IMR-90 (cell line): ENCODE measurements at regions not wholly inside any gene's neighbourhood (a gene's known extent, or its start where the extent isn't known, plus 50 kb on each side); places are given as distances from the start of the nearest gene placed in this dataset.

Source experiments
- ATAC-seq: fragments of 200-7000 bp; cut with Tn5 transposase; 2 replicates; pipeline ENCODE4 v1.9.1; 2020; ENCODE audit warnings: low read depth, mild to moderate bottlenecking, moderate library complexity
- BruUV-seq: library from RNA; stranded (reverse); fragments of 400-500 nt; replicated peaks from 2 replicates; lab custom pipeline; 2021; lab: Mats Ljungman, UMichigan
- CTCF ChIA-PET: fragments of 300-600 bp; formaldehyde crosslinking; extraction: SDS; loops from one replicate; lab custom pipeline; 2021; ENCODE audit warnings: antibody characterized with exemption; lab: Yijun Ruan, JAX
- POLR2A ChIA-PET: fragments of 300-600 bp; sonication (Branson Sonifier 250); formaldehyde crosslinking; loops from one replicate; lab custom pipeline; 2022; ENCODE audit warnings: antibody characterized with exemption; ENCODE audit not compliant: unreplicated experiment; lab: Charles Lee
- DNase-seq: peaks from one replicate; pipeline ENCODE4 v3.0.0; 2013
- H2AFZ ChIP-seq: replicated peaks from 2 replicates; pipeline ENCODE3; 2013; ENCODE audit warnings: low read length, mild to moderate bottlenecking; ENCODE audit not compliant: poor library complexity
- H2AK5ac ChIP-seq: 2 replicates; pipeline ENCODE4 v1.6.1; 2013; ENCODE audit warnings: low read depth, low read length, inconsistent platforms
- H2AK9ac ChIP-seq: replicated peaks from 2 replicates; pipeline ENCODE3; 2013; ENCODE audit warnings: mild to moderate bottlenecking, low read depth, low read length, moderate library complexity; ENCODE audit not compliant: poor library complexity
- H2BK120ac ChIP-seq: 2 replicates; pipeline ENCODE4 v1.6.1; 2013; ENCODE audit warnings: low read depth, low read length, inconsistent platforms
- H2BK15ac ChIP-seq: 3 replicates; pipeline ENCODE4 v1.6.1; 2013; ENCODE audit warnings: low read depth, low read length, inconsistent platforms
- H2BK20ac ChIP-seq: 2 replicates; pipeline ENCODE4 v1.6.1; 2013; ENCODE audit warnings: low read depth, mild to moderate bottlenecking, inconsistent platforms, low read length, moderate library complexity
- H2BK5ac ChIP-seq: 2 replicates; pipeline ENCODE4 v1.6.1; 2013; ENCODE audit warnings: mild to moderate bottlenecking, low read depth, low read length, inconsistent platforms; ENCODE audit not compliant: poor library complexity, severe bottlenecking
- H3K14ac ChIP-seq: replicated peaks from 2 replicates; pipeline ENCODE4 v1.6.1; 2013; ENCODE audit warnings: low read depth, low read length, inconsistent platforms
- H3K18ac ChIP-seq: 2 replicates; pipeline ENCODE4 v1.6.1; 2013; ENCODE audit warnings: low read depth, low read length, control low read depth
- H3K23ac ChIP-seq: 2 replicates; pipeline ENCODE4 v1.6.1; 2013; ENCODE audit warnings: low read depth, low read length, inconsistent platforms
- H3K27ac ChIP-seq: 2 replicates; pipeline ENCODE4 v1.5.1; 2013; ENCODE audit warnings: mild to moderate bottlenecking, control low read depth, low read length; ENCODE audit not compliant: insufficient read depth
- H3K27me3 ChIP-seq: 2 replicates; pipeline ENCODE4 v1.6.1; 2013; ENCODE audit warnings: low read length; ENCODE audit not compliant: control insufficient read depth, insufficient read depth
- H3K36me3 ChIP-seq: 2 replicates; pipeline ENCODE4 v1.6.1; 2013; ENCODE audit warnings: low read length, mixed read lengths; ENCODE audit not compliant: control insufficient read depth, insufficient read depth
- H3K4ac ChIP-seq: 2 replicates; pipeline ENCODE4 v1.6.1; 2013; ENCODE audit warnings: low read depth, low read length, inconsistent platforms
- H3K4me1 ChIP-seq: 2 replicates; pipeline ENCODE4 v1.6.1; 2013; ENCODE audit warnings: low read length, mixed read lengths; ENCODE audit not compliant: control insufficient read depth, insufficient read depth
- H3K4me2 ChIP-seq: 2 replicates; pipeline ENCODE4 v1.6.1; 2013; ENCODE audit warnings: low read depth, mild to moderate bottlenecking, control low read depth, low read length, moderate library complexity
- H3K4me3 ChIP-seq: 2 replicates; pipeline ENCODE4 v1.5.1; 2013; ENCODE audit warnings: low read depth, mild to moderate bottlenecking, control low read depth, low read length, moderate library complexity; ENCODE audit not compliant: insufficient read depth
- H3K56ac ChIP-seq: 2 replicates; pipeline ENCODE4 v1.6.1; 2013; ENCODE audit warnings: low read length, inconsistent platforms; ENCODE audit not compliant: insufficient read depth; ENCODE audit errors: extremely low read depth
- H3K79me1 ChIP-seq, 2 experiments: 2 replicates each; pipeline ENCODE4 v1.6.1; 2013; ENCODE audit warnings: low read length in 2 of 2, inconsistent platforms in 1 of 2, low read depth in 1 of 2
- H3K9ac ChIP-seq: 2 replicates; pipeline ENCODE4 v1.6.1; 2013; ENCODE audit warnings: low read depth, low read length, control low read depth
- H3K9me1 ChIP-seq: 2 replicates; pipeline ENCODE4 v1.6.1; 2013; ENCODE audit warnings: low read length, inconsistent platforms; ENCODE audit not compliant: insufficient read depth
- H3K9me3 ChIP-seq: 2 replicates; pipeline ENCODE4 v1.6.1; 2013; ENCODE audit warnings: low read length; ENCODE audit not compliant: control insufficient read depth, insufficient read depth
- H4K20me1 ChIP-seq: 2 replicates; pipeline ENCODE4 v1.6.1; 2013; ENCODE audit warnings: low read length, inconsistent platforms; ENCODE audit not compliant: insufficient read depth
- H4K5ac ChIP-seq: 2 replicates; pipeline ENCODE4 v1.6.1; 2013; ENCODE audit warnings: mild to moderate bottlenecking, low read depth, low read length, control low read depth
- H4K8ac ChIP-seq, 2 experiments: 2 replicates each; pipeline ENCODE4 v1.6.1; 2013; ENCODE audit warnings: low read depth in 2 of 2, low read length in 2 of 2, control low read depth in 1 of 2, inconsistent platforms in 1 of 2
- H4K91ac ChIP-seq: 2 replicates; pipeline ENCODE4 v1.6.1; 2013; ENCODE audit warnings: low read depth, low read length, inconsistent platforms; ENCODE audit not compliant: insufficient read depth
- BHLHE40 ChIP-seq: fragments of 150-350 bp; IDR thresholded peaks from 2 replicates; pipeline ENCODE4 v1.6.1; 2016; ENCODE audit warnings: mild to moderate bottlenecking, low read depth, low read length
- CEBPB ChIP-seq: IDR thresholded peaks from 2 replicates; pipeline ENCODE4 v1.6.1; 2012; ENCODE audit warnings: low read depth, low read length, improper control_type of control experiment
- CHD1 ChIP-seq: IDR thresholded peaks from 2 replicates; pipeline ENCODE4 v1.6.1; 2012; ENCODE audit warnings: low read depth, low read length, improper control_type of control experiment
- FOS ChIP-seq: fragments of 150-350 bp; IDR thresholded peaks from 2 replicates; pipeline ENCODE4 v1.6.1; 2016; ENCODE audit warnings: low read depth, low read length
- MAFK ChIP-seq: IDR thresholded peaks from 2 replicates; pipeline ENCODE4 v1.6.1; 2012; ENCODE audit warnings: low read depth, low read length, improper control_type of control experiment
- MAZ ChIP-seq: IDR thresholded peaks from 2 replicates; pipeline ENCODE4 v1.6.1; 2012; ENCODE audit warnings: low read depth, mild to moderate bottlenecking, low read length, improper control_type of control experiment, moderate library complexity, borderline replicate concordance
- NFE2L2 ChIP-seq: fragments of 150-350 bp; IDR thresholded peaks from 2 replicates; pipeline ENCODE4 v1.6.1; 2016; ENCODE audit warnings: low read depth, mild to moderate bottlenecking, low read length
- POLR2A ChIP-seq: IDR thresholded peaks from 2 replicates; pipeline ENCODE4 v1.6.1; 2012; ENCODE audit warnings: mild to moderate bottlenecking, low read depth, low read length
- RAD21 ChIP-seq: IDR thresholded peaks from 2 replicates; pipeline ENCODE4 v1.6.1; 2012; ENCODE audit warnings: low read length, improper control_type of control experiment
- RCOR1 ChIP-seq: IDR thresholded peaks from 2 replicates; pipeline ENCODE4 v1.6.1; 2012; ENCODE audit warnings: mild to moderate bottlenecking, low read length, improper control_type of control experiment; ENCODE audit not compliant: insufficient replicate concordance
- RFX5 ChIP-seq: IDR thresholded peaks from 2 replicates; pipeline ENCODE4 v1.8.0; 2012; ENCODE audit warnings: low read depth, mild to moderate bottlenecking, low read length, moderate library complexity
- SMC3 ChIP-seq: fragments of 150-350 bp; IDR thresholded peaks from 2 replicates; pipeline ENCODE4 v1.6.1; 2016; ENCODE audit warnings: low read depth, mild to moderate bottlenecking, antibody characterized with exemption, low read length, moderate library complexity
- WGBS, 2 experiments: methylation state at CpG; one replicate each; pipeline versions ENCODE4 v1.1.5 to v1.1.7; 2013; ENCODE audit warnings: missing lambda C conversion rate in 2 of 2; ENCODE audit not compliant: insufficient read length in 1 of 2; ENCODE audit errors: extremely low coverage in 2 of 2; 5-methylcytosine and 5-hydroxymethylcytosine counted together
- dilution Hi-C: fragments of 300-500 bp; cut with HindIII; formaldehyde crosslinking; loops from one replicate; pipeline ENCODE4 v1.14.3; 2018; ENCODE audit warnings: low sequenced_read_pairs; ENCODE audit not compliant: unreplicated experiment
- in situ Hi-C: fragments of 300-500 bp; cut with MboI; formaldehyde crosslinking; loops from 3 replicates; pipeline ENCODE4 v1.14.3; 2019; ENCODE audit warnings: low sequenced_read_pairs, inconsistent platforms, mixed read lengths
- intact Hi-C: fragments of 100-400 bp; cut with micrococcal nuclease; formaldehyde crosslinking; loops from 2 replicates; pipeline ENCODE4 v1.10.0; 2022
- TF ChIP-seq, protein P1 (sequence below): fragments of 150-350 bp; IDR thresholded peaks from 2 replicates; pipeline ENCODE4 v1.6.1; 2016; ENCODE audit warnings: low read depth, mild to moderate bottlenecking, low read length, moderate library complexity, borderline replicate concordance
- TF ChIP-seq, protein P2 (sequence below): fragments of 150-350 bp; IDR thresholded peaks from 2 replicates; pipeline ENCODE4 v1.6.1; 2017; ENCODE audit warnings: mild to moderate bottlenecking, antibody characterized with exemption, low read length, low read depth
- TF ChIP-seq, protein P3 (sequence below): conservative IDR thresholded peaks from 2 replicates; pipeline ENCODE4 v1.5.1; 2012; ENCODE audit warnings: mild to moderate bottlenecking, low read depth, low read length, improper control_type of control experiment

DNA sequence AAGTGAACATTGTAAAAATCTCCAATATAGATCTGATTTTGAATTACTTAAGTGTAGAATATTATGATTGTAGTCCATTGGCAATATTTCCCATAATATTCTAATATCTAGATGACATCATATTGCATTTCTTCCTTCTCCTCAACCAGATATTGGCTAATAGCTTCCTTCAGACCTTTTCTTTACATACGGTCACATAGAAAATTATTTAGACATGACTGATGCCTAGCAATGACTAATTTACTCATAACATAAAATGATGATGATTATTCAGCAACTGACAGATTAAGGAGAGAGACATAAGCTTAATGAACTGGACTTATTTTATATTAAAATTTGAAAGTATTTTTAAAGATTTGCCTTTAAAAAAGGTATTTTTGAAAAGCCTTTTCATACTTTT lies 1287.6 kb downstream of the STIM2 start:
- Histone ChIP-seq H3K18ac (no peak overlapping the region), H3K4me1 (no peaks in the 10 kb centered on the region), H3K56ac (no peak overlapping the region), H3K4ac (no peak overlapping the region), H3K36me3 (no peaks in the 10 kb centered on the region), H4K91ac (no peak overlapping the region), H2AK5ac (no peak overlapping the region), H3K4me2 (no peak overlapping the region), H3K79me1 (no peaks in the 10 kb centered on the region), H3K14ac (no peak overlapping the region), H3K9ac (no peak overlapping the region), H3K4me3 (no peak overlapping the region), H2BK5ac (no peak overlapping the region), H2AK9ac (no peak overlapping the region), H2BK20ac (no peak overlapping the region), H4K5ac (no peak overlapping the region), H3K9me3 (no peaks in the 10 kb centered on the region), H3K9me1 (no peaks in the 10 kb centered on the region), H2BK15ac (no peak overlapping the region), H3K23ac (no peak overlapping the region), H4K20me1 (no peaks in the 10 kb centered on the region), H3K27ac (no peak overlapping the region), H2AFZ (no peak overlapping the region), H3K27me3 (no peaks in the 10 kb centered on the region), H2BK120ac (no peak overlapping the region), H4K8ac (no peak overlapping the region)
- no peak for ATAC-seq
- in situ Hi-C loops (no loop called here), dilution Hi-C loops (no loop called here), intact Hi-C loops (no loop called here)
- BruUV-seq = no TSS peak
- WGBS, 2 experiments = no CpG with 5 or more reads among the region's 1 CpG
- CTCF ChIA-PET = no interaction called here
- no peak for TF ChIP-seq POLR2A
- no peak for TF ChIP-seq FOS
- TF ChIP-seq CHD1 = no peak
- TF ChIP-seq NFE2L2 = no peak
- no peak for TF ChIP-seq MAFK
- no peak for TF ChIP-seq RCOR1
- TF ChIP-seq MAZ = no peak
- TF ChIP-seq, protein P1, sequence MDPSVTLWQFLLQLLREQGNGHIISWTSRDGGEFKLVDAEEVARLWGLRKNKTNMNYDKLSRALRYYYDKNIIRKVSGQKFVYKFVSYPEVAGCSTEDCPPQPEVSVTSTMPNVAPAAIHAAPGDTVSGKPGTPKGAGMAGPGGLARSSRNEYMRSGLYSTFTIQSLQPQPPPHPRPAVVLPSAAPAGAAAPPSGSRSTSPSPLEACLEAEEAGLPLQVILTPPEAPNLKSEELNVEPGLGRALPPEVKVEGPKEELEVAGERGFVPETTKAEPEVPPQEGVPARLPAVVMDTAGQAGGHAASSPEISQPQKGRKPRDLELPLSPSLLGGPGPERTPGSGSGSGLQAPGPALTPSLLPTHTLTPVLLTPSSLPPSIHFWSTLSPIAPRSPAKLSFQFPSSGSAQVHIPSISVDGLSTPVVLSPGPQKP = no peak
- TF ChIP-seq, protein P2, sequence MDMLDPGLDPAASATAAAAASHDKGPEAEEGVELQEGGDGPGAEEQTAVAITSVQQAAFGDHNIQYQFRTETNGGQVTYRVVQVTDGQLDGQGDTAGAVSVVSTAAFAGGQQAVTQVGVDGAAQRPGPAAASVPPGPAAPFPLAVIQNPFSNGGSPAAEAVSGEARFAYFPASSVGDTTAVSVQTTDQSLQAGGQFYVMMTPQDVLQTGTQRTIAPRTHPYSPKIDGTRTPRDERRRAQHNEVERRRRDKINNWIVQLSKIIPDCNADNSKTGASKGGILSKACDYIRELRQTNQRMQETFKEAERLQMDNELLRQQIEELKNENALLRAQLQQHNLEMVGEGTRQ = no peak
- TF ChIP-seq RFX5 = no peak
- no peak for TF ChIP-seq RAD21
- TF ChIP-seq CEBPB = no peak
- TF ChIP-seq BHLHE40 = no peak
- no peak for TF ChIP-seq SMC3
- TF ChIP-seq, protein P3, sequence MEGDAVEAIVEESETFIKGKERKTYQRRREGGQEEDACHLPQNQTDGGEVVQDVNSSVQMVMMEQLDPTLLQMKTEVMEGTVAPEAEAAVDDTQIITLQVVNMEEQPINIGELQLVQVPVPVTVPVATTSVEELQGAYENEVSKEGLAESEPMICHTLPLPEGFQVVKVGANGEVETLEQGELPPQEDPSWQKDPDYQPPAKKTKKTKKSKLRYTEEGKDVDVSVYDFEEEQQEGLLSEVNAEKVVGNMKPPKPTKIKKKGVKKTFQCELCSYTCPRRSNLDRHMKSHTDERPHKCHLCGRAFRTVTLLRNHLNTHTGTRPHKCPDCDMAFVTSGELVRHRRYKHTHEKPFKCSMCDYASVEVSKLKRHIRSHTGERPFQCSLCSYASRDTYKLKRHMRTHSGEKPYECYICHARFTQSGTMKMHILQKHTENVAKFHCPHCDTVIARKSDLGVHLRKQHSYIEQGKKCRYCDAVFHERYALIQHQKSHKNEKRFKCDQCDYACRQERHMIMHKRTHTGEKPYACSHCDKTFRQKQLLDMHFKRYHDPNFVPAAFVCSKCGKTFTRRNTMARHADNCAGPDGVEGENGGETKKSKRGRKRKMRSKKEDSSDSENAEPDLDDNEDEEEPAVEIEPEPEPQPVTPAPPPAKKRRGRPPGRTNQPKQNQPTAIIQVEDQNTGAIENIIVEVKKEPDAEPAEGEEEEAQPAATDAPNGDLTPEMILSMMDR = no peak
- POLR2A ChIA-PET = no interaction called here
- DNase-seq = no peak
